Left ventricle myocardium superior (tissue), 1 donor: ENCODE measurements at regions not wholly inside any gene's neighbourhood (a gene's known extent, or its start where the extent isn't known, plus 50 kb on each side); places are given as distances from the start of the nearest gene placed in this dataset.

ENCODE experiments used
- ATAC-seq: fragments of 200-7000 bp; cut with Tn5 transposase; one replicate; pipeline ENCODE4 v1.9.1; 2020; ENCODE audit warnings: mild to moderate bottlenecking, moderate library complexity
- DNase-seq: peaks from one replicate; pipeline ENCODE4 v3.0.0-alpha.2; 2020
- intact Hi-C: fragments of 100-400 bp; cut with micrococcal nuclease; formaldehyde crosslinking; loops from one replicate; pipeline ENCODE4 v1.11.0; 2022
- donor health status: DM: no; HTN: yes; CAD: no; lungs with severe emphysema.

GRCh38 chr12:13851828-13852227, 129.6 kb downstream of the GRIN2B start:
- peak; percentile 39 for ATAC-seq
- DNase-seq = no peak
- intact Hi-C loops = no loop called here

- DNase-seq (no peak), ATAC-seq (no peak)
- intact Hi-C loops = no loop called here
Measured at GRCh38 chr12:13849456-13849855, 131.9 kb downstream of the GRIN2B start.

DNA sequence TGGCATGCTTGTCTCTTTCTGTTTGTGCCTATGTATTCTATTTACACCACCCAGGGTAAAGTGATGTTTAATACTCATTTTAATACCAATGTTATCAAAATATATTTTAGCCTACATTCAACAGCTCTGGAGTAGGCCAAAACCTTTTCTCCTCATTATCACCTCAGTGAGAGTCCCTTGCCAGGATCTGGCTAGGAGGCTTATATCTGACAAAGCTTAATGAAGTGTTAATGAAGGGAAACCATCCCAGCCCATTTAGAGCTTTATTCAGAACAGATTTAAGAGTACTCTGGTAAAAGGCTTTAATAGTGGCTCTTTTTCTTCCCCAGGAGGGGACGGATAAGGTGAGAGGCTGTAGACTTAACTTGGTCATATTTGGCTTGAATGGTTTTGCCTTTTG, 137.6 kb downstream of the GRIN2B start:
- DNase-seq = no peak
- no peak for ATAC-seq
- intact Hi-C loops = no loop called here

DNA sequence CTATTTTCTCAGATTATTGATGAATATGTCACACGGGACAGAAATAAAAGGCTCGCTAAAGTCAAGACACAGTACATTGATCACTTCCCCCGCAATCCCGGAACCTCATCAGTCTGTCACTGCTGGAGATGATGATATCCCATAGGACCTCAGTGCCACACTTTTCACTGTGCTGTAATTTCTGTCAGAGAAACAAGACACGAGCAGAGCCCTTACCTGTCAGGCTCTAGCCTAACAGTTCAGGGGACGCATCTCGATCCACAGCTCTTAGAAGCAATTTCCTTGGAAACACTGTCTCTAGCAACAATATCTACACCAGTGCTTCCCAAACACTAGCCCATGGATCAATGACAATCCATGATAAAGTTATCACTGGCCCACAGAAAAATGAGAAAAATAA, 140.0 kb downstream of the GRIN2B start:
- no peak for DNase-seq
- intact Hi-C loops = no loop called here
- ATAC-seq = no peak

DNA sequence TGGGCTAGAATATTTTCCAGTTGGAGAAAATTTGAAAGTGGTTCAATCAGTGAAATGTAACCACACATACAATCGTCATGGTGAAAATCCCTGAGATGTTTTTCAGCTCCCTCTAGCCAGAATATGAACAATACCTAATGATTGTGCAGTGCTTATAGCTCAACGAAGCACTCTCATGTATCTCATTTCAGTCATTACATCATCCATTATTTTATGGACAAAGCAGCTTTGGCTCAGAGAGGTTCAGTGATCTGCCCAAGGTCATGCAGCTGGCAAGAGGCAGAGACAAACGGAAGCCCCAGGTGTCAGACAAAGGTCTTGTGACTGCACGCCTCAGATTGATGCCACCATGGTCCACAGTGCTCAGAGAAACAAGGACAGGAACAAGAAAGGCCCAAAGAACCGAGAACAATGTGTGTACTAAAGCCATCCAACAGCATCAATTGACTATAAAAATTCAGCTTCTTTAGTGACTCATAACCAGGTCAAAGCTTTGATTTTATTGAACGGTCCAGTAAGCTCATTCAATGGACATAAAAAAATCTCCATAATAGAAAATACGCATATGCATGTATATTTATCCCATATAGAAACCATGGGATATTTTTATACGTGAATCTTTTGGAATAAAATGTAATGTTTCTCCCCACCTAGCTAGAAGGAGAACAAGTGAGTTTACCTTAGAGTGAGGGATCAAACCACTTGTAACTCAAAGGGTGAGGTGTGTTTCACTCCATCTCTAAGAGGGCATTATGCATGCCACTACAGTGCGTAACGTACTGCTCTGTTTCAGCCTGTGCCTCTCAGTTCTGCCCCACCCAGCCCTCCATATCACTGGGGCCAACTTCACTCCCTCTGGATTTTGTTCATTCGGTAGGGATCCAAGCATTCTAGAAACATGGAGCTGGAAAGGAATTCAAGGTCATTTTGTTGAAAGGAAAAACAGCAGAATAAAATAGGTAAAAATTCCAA, 141.8 kb downstream of the GRIN2B start:
- DNase-seq = no peak
- ATAC-seq = no peak
- intact Hi-C loops = no loop called here

DNA sequence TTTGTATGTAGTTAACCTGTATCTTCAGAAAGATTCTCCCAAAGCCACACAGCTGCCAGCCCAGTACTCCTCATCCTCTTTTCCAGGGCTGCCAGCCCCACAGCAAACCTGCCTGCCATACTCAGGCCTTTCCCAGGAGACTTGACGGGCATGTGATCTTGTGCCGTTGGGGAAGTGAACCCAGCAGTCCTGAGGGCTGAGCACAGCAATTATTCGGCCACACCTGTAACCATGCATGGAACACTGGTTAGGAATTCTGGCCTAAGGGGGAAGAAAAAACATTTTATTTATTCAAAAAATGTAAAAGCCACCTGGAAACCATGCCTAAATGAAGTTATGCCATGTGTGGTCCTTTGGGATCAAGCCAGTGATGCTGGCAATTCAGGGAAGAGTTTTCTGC, 145.3 kb downstream of the GRIN2B start:
- no peak for DNase-seq
- no peak for ATAC-seq
- intact Hi-C loops = no loop called here

DNA sequence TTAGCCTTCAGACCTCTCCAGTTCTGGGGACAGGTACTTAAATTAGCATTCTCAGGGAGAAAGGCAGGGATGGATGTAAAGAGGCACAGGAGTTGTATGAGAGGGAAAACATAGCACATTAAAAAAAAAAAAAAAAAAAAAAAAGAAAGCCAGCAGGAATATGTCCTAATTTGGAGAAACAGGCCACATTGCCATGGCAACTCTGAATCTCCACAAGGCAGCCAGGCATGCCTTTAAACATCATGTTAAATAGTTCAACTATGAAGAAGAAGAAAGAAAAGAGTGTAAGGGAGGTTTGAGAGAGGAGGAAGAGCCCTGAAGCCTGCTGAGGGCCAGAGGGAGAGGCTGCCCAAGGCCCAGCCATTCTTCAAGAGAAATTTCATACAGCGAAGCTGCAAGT, 145.8 kb downstream of the GRIN2B start:
- DNase-seq (no peak), ATAC-seq (no peak)
- intact Hi-C loops = no loop called here

DNA sequence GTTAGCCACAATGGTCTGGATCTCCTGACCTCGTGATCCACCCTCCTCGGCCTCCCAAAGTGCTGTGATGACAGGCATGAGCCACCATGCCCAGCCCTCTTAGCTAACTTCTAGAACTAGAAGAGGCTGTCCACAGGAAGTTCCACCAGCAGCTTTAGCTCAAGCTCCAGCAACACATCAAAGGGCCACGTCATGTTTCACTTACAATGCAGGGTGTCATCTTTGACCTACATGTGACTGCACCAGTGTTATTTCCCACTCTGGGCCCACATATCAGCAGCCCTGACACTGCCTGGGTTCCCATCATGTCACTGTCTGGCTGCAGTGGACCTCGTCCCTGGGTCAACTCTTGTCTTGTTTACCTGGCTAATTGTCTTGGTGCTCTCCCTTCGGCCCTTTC, 147.2 kb downstream of the GRIN2B start:
- no peak for ATAC-seq
- intact Hi-C loops = no loop called here
- no peak for DNase-seq

DNA sequence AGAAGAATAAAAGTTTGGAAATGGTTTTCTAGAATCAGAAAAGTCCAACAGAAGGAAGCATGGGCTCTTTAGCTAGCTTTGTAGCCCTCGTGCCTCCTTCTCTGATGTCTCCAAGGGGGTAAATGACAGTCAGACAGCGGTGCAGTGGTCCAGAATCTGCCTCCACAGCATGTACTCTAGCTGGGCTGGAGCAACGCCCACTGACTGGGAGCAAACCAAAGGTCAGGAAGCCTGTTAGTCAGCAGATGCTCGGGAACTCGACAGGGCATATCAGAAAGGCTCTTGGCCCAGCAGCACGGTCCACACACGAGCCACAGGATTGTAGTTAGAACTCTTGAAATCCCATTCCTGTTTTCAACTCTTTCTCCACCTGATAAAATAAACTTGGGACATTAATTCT, 164.3 kb downstream of the GRIN2B start:
- intact Hi-C loops = no loop called here
- ATAC-seq (no peak), DNase-seq (peak; percentile 40)

- ATAC-seq = no peak
- no peak for DNase-seq
Measured at GRCh38 chr12:13816394-13816793, 165.0 kb downstream of the GRIN2B start.

DNA sequence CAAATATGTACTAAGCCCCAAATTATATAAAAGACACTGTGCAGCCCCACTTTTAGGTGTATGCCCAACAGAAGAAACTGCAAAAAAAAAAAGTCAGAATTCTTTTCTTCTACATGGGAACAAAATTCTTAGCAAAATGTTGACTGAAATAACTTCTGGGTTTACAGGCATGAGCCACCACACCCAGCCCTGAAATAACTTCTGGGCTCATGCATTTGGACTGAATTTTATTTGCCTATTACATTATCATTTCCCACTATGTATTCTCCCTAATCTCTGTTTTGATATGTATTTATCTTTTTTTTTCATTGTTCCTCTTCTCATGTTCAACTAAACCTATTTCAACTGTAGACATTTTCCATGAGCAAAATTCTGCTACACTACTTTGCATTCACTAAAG, 169.2 kb downstream of the GRIN2B start:
- intact Hi-C loops = no loop called here
- ATAC-seq = no peak
- no peak for DNase-seq

More at GRCh38 chr12:13816394-13816793, 165.0 kb downstream of the GRIN2B start:
- intact Hi-C loops = no loop called here

- ATAC-seq (no peak), DNase-seq (no peak)
- intact Hi-C loops = no loop called here
Measured at GRCh38 chr12:13811061-13811460, 170.3 kb downstream of the GRIN2B start.

- ATAC-seq = no peak
- DNase-seq = no peak
- intact Hi-C loops = no loop called here
Measured at GRCh38 chr12:13805041-13805440, 176.4 kb downstream of the GRIN2B start.

DNA sequence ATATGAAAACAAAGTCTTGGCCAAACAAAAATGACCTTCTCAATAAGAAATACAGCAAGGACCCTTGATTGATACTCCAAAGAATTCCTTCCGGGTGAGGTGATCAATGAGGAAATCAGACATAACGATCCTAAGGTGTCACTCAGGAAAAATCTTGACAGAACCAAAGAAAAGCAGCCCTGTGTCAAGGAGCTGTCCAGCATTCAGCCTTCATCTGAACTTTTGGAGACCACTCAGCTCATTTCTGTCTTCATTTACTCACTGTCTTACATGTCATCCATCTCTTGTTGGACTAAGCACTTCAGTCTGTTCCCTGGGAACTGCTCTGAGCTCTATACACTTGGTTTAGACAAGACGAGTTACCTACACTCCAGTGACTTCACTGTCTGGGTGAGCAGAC, 179.9 kb downstream of the GRIN2B start:
- no peak for DNase-seq
- ATAC-seq = no peak
- intact Hi-C loops = no loop called here

GRCh38 chr12:13799574-13799973, 181.8 kb downstream of the GRIN2B start:
- ATAC-seq (no peak), DNase-seq (no peak)
- intact Hi-C loops = no loop called here

- intact Hi-C loops = no loop called here
- DNase-seq = no peak
- no peak for ATAC-seq
Measured at GRCh38 chr12:13798162-13798561, 183.2 kb downstream of the GRIN2B start.

- intact Hi-C loops = no loop called here
- DNase-seq (no peak), ATAC-seq (no peak)
Measured at GRCh38 chr12:13794706-13795105, 186.7 kb downstream of the GRIN2B start.

DNA sequence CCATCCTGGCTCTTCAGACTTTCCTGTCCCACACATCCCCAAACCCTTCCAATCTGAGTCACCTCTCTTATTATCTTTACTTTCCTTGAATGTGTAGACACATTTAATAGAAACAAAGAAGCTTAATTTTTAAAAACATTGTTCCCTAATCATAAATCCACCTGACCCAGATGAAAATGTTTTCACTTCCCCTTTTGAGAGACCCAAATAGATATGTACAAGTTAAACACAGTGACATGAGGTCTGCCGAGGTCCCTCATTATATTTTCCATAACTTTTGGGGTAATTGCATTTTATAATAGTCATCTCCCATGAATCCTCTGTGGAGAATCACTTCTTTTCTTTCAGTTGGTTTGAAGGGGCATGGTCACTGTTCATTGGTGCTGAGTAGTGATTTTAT, 191.1 kb downstream of the GRIN2B start:
- intact Hi-C loops = no loop called here
- no peak for ATAC-seq
- DNase-seq = no peak

DNA sequence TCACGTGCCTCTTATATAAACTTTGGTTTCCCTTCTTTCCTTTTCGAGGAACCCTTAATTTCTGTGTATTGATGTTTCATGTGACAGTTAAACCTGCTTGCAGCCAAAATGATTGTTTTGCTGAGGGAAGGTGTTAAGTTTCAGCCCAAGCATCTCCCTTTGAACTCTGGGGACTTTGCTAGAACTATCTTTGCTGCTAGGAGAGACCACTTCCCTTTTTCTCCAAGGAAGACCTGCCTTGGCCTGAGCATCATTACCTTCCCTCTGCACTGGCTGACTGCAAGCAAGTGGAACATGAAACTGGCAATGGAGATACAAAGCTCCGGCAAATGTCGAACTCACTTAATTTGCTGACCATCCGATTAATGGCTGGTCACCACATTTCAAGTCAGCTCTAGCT, 192.8 kb downstream of the GRIN2B start:
- intact Hi-C loops = no loop called here
- DNase-seq (no peak), ATAC-seq (no peak)

DNA sequence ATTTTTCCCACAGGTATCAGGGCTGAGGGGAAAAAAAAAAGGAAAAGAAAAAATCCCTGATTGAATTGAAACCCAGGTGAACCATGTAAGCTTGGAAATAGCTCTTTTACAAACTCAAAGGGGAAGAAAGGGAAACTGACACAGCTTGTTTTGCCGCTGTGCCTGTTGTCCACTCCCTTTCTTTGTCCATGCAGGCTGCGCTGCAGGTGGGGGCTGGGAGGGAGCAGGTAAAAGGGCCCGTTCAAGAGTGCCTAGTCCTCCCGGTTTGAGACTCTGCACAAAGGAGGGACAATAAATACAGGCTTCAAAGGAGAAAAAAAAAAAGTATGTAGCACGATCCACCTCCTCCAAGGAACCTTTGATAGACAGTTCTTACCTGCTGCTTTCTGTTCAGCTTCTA, 194.8 kb downstream of the GRIN2B start:
- intact Hi-C loops = no loop called here
- ATAC-seq (no peak), DNase-seq (no peak)

- DNase-seq (peak; percentile 31), ATAC-seq (peak; percentile 89)
- intact Hi-C loops = no loop called here
Measured at GRCh38 chr12:13784504-13784903, 196.9 kb downstream of the GRIN2B start.
